ENCODE measurements at regions not wholly inside any gene's neighbourhood (a gene's known extent, or its start where the extent isn't known, plus 50 kb on each side); places are given as distances from the start of the nearest gene placed in this dataset.

- no peak for TF ChIP-seq POLR2A (IDR thresholded peaks at IDR 0.05; ENCODE audit: low read length)
- TF ChIP-seq GATA1 (IDR thresholded peaks at IDR 0.05; ENCODE audit: low read depth, low read length): no peak
Measured at GRCh38 chr12:67452119-67452805, 183.1 kb downstream of the CAND1 start.

Measured in erythroblast (primary cell).